Esophagus muscularis mucosa (tissue), 4 donors: ENCODE measurements at regions not wholly inside any gene's neighbourhood (a gene's known extent, or its start where the extent isn't known, plus 50 kb on each side); places are given as distances from the start of the nearest gene placed in this dataset.

Experiments used
- DNase-seq: peaks from one replicate; pipeline ENCODE4 v3.0.0-alpha.2; 2017; ENCODE audit errors: extremely low spot score
- H3K27ac ChIP-seq, 4 donors: fragments of 200-600 bp; sonication (generic); replicated peaks in 1 of 4; 1 replicate in 3 of 4; 2 replicates in 1 of 4; pipeline ENCODE4 v1.5.1; 2016 to 2019; ENCODE audit warnings: mild to moderate bottlenecking in 1 of 4
- H3K27me3 ChIP-seq, 4 donors: fragments of 200-600 bp; sonication (generic); one replicate each; pipeline versions ENCODE4 v1.5.1 to v1.6.0; 2016 to 2019
- H3K36me3 ChIP-seq, 4 donors: fragments of 200-600 bp; sonication (generic); one replicate each; pipeline ENCODE4 v1.5.1; 2016 to 2019
- H3K4me1 ChIP-seq, 4 donors: fragments of 200-600 bp; sonication (generic); one replicate each; pipeline ENCODE4 v1.5.1; 2016 to 2019
- H3K4me3 ChIP-seq, 4 donors: fragments of 200-600 bp; sonication (generic); 1 replicate in 2 of 4; 2 replicates in 2 of 4; pipeline ENCODE4 v1.5.1; 2016 to 2019; ENCODE audit warnings: mild to moderate bottlenecking in 4 of 4, moderate library complexity in 1 of 4
- H3K9me3 ChIP-seq, 4 donors: fragments of 200-600 bp; sonication (generic); 1 replicate in 3 of 4; 2 replicates in 1 of 4; pipeline ENCODE4 v1.5.1; 2016 to 2019
- CTCF ChIP-seq, 3 experiments: fragments of 200-600 bp in 2 of 3; fragments of 450-650 bp in 1 of 3; sonication (generic) in 2 of 3; IDR thresholded peaks; one replicate each; pipeline ENCODE4 v1.5.1; 2017 to 2019; ENCODE audit warnings: antibody characterized with exemption in 3 of 3, mild to moderate bottlenecking in 2 of 3, moderate library complexity in 1 of 3
- EP300 ChIP-seq: sonication (generic); formaldehyde crosslinking; IDR thresholded peaks from one replicate; pipeline ENCODE4 v1.6.1; 2017; ENCODE audit warnings: antibody characterized with exemption
- POLR2A ChIP-seq: fragments of 450-650 bp; IDR thresholded peaks from one replicate; pipeline ENCODE4 v1.6.1; 2017; ENCODE audit warnings: antibody characterized with exemption, moderate library complexity, mild to moderate bottlenecking, low read depth
- POLR2AphosphoS5 ChIP-seq, 2 donors: sonication (generic); formaldehyde crosslinking; IDR thresholded peaks; one replicate each; pipeline ENCODE4 v1.6.1; 2017; ENCODE audit warnings: antibody characterized with exemption in 2 of 2
- WGBS: methylation state at CpG from one replicate; pipeline ENCODE4 v1.1.5; 2018; 5-methylcytosine and 5-hydroxymethylcytosine counted together
- intact Hi-C: fragments of 100-400 bp; cut with DNase I; formaldehyde crosslinking; loops from one replicate; pipeline ENCODE4 v1.15.1; 2023

- DNase-seq, result no peak
- peaks cover 0 to 16% (median 0%) of the 10 kb centered on the region in 4 donors for H3K4me1 ChIP-seq
- H3K27ac ChIP-seq, result no peak overlapping the region
- intact Hi-C loops, result no loop called here
- no peaks in the 10 kb centered on the region for H3K36me3 ChIP-seq
- TF ChIP-seq POLR2A (no peak), POLR2AphosphoS5 (IDR thresholded peaks at IDR 0.05) (no peak), CTCF (IDR thresholded peaks at IDR 0.05) (no peak), EP300 (no peak)
- H3K4me3 ChIP-seq, result no peak overlapping the region
- H3K9me3 ChIP-seq, result no peaks in the 10 kb centered on the region
- no peaks in the 10 kb centered on the region for H3K27me3 ChIP-seq
- WGBS, result 53% methylated on average over 1 of the region's 1 CpG
Observed at GRCh38 chr3:139839014-139839413, 96.0 kb upstream of the CLSTN2 start.

- H3K36me3 ChIP-seq, result no peaks in the 10 kb centered on the region
- WGBS, result 70% methylated on average over 3 of the region's 3 CpGs
- H3K27me3 ChIP-seq, result no peaks in the 10 kb centered on the region
- H3K4me3 ChIP-seq, result no peak overlapping the region
- no peaks in the 10 kb centered on the region for H3K9me3 ChIP-seq
- H3K4me1 ChIP-seq, result peaks cover 0 to 16% (median 0%) of the 10 kb centered on the region in 4 donors
- peak; percentile 66 for DNase-seq
- H3K27ac ChIP-seq, result no peak overlapping the region
- intact Hi-C loops, result no loop called here
- TF ChIP-seq EP300 (no peak), POLR2A (no peak), POLR2AphosphoS5 (IDR thresholded peaks at IDR 0.05) (no peak), CTCF (IDR thresholded peaks at IDR 0.05) (no peak)
Observed at GRCh38 chr3:139838269-139838957, 96.6 kb upstream of the CLSTN2 start.

- H3K36me3 ChIP-seq, result no peaks in the 10 kb centered on the region
- H3K4me3 ChIP-seq, result no peak overlapping the region
- H3K9me3 ChIP-seq, result no peaks in the 10 kb centered on the region
- TF ChIP-seq EP300 (no peak), CTCF (IDR thresholded peaks at IDR 0.05) (no peak), POLR2AphosphoS5 (IDR thresholded peaks at IDR 0.05) (no peak), POLR2A (no peak)
- H3K27me3 ChIP-seq, result no peaks in the 10 kb centered on the region
- no peak for DNase-seq
- intact Hi-C loops, result no loop called here
- H3K4me1 ChIP-seq, result peaks cover 0 to 16% (median 0%) of the 10 kb centered on the region in 4 donors
- 93% methylated on average over 4 of the region's 4 CpGs for WGBS
- H3K27ac ChIP-seq, result no peak overlapping the region
Observed at GRCh38 chr3:139836698-139837464, 98.1 kb upstream of the CLSTN2 start.

GRCh38 chr3:139835830-139836683, 98.9 kb upstream of the CLSTN2 start:
- Histone ChIP-seq H3K4me1 (peaks cover 0 to 18% (median 0%) of the 10 kb centered on the region in 4 donors), H3K27ac (no peak overlapping the region), H3K36me3 (no peaks in the 10 kb centered on the region), H3K4me3 (no peak overlapping the region), H3K9me3 (no peaks in the 10 kb centered on the region), H3K27me3 (no peaks in the 10 kb centered on the region)
- DNase-seq, result peak; percentile 84
- TF ChIP-seq POLR2AphosphoS5 (IDR thresholded peaks at IDR 0.05) (no peak), POLR2A (no peak), CTCF (IDR thresholded peaks at IDR 0.05) (no peak), EP300 (no peak)
- intact Hi-C loops, result no loop called here
- 67% methylated on average over 7 of the region's 7 CpGs for WGBS
